GM08714 (cell line): ENCODE measurements at regions not wholly inside any gene's neighbourhood (a gene's known extent, or its start where the extent isn't known, plus 50 kb on each side); places are given as distances from the start of the nearest gene placed in this dataset.

ENCODE experiments used
- H3K4me3 ChIP-seq: fragments of 200-500 bp; sonication (Bioruptor generic); 2 replicates; pipeline ENCODE4 v1.5.1; 2014; ENCODE audit warnings: mild to moderate bottlenecking, low read length, inconsistent platforms
- ZNF274 ChIP-seq: IDR thresholded peaks from 2 replicates; pipeline ENCODE4 v1.6.1; 2012; ENCODE audit warnings: mild to moderate bottlenecking, low read depth, low read length

- no peak overlapping the region for H3K4me3 ChIP-seq
- TF ChIP-seq ZNF274: no peak
Observed at GRCh38 chr1:14435368-14436023, 163.0 kb upstream of the KAZN start.

DNA sequence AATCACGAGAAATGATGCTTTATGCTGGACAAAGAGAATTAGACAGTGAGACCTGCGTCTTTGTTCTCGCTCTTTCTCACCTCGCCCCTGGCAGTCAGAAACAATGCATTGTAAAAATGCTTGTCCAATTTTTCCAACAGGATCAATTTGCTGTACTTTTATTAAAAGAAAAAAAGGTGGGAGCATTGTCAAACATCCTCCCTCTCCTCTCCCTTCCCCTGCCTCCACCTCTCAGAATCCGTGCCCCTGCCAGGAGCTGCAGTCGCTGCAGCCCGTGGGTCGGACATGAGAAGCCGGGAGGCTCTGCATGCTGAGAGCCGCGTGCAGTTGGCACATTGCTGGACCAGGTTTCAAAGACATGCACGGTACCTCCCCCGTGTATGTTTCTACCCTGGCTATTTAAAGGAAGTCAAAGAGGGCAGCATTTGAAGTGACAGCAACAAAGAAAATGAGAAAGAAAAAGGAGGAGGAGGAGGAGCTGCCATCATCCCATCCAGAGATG, 161.0 kb upstream of the KAZN start:
- no peak for TF ChIP-seq ZNF274

DNA sequence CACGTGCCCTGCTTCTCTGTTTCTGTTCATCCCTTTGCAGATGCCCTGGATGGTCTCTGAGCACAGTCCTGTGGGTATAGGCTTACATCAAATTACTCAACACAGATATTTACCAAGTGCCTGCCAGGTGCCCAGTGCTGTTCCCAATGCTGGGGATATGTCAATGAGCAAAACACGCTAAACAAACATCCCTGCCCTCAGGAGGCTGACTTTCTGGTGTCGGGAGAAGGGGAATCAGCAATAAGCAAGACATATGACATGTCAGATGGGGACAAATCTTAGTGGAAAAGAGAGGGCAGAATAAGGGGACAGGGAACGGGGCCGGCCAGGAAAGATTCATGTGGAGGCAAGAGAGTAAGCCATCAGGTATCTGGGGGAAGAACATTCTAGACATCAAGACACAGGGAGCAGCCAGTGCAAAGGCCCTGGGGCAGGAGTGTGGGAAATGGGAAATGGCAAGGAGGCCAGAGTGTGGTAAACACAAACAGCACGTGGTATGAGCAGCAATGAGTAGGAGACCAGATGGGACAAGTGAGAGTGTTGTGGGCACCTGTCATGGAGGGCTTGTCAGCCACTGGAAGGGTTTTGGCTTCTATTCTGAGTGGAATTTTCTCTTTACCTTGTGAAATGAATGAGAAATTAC, 160.2 kb upstream of the KAZN start:
- H3K4me3 ChIP-seq: no peak overlapping the region
- no peak for TF ChIP-seq ZNF274

More for the DNA sequence above, 161.0 kb upstream of the KAZN start:
- no peak overlapping the region for H3K4me3 ChIP-seq

DNA sequence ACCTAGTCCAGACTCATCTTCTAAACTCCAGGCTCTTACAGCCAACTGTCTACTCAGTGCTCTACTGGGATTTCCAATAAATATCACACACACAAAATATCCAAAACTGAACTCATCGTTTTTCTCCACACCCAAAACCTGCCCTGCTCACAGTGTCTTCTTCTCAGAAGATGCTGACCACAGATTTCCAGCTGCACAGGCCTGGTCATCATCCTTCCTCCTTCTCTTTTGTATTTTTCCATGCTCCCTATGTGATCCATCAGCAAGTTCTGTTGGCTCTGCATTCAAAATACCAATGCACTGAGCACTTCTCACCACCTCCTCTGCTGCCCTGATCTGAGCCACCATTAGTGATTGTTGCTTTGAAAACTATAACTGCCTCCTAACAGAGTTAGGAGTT, 159.5 kb upstream of the KAZN start:
- no peak overlapping the region for H3K4me3 ChIP-seq
- TF ChIP-seq ZNF274: no peak

DNA sequence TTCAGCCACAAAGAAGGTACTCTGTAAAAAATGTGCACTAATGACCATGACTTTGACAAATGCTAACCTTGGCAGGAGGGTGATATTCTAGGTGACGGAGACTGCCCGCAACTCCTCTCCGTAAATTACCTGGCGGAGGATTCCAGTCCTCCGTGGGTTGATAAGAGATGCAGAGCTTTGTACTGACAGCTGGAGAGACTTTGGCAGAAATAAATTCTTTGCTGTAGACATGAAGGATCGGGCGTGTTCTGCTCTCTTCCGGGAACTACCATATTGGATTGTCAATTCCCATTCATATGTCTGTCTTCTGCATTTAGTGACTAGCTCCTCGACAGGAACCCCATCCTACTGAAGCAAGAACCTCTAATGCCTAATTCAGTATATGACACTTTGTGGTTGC, 158.3 kb upstream of the KAZN start:
- no peak overlapping the region for H3K4me3 ChIP-seq
- TF ChIP-seq ZNF274: no peak

DNA sequence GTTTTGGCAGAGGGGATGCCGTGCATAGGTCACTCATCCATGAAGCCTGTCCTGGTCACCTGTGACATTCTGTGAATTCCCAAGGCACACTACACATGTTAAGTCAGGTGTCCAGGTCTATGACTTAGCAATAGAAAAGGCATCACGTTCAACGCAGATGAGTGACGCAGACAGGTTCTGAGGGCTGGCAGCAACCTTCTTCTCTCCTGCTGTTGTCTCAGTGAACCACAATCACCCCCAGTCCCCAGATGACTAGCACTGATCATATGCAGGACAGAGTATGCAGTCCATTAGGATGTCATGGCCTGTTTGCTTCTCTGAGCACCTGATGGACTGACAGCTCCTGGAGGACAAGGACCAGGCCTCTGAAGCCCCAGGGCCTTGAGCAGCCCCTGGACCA, 157.8 kb upstream of the KAZN start:
- TF ChIP-seq ZNF274: no peak

DNA sequence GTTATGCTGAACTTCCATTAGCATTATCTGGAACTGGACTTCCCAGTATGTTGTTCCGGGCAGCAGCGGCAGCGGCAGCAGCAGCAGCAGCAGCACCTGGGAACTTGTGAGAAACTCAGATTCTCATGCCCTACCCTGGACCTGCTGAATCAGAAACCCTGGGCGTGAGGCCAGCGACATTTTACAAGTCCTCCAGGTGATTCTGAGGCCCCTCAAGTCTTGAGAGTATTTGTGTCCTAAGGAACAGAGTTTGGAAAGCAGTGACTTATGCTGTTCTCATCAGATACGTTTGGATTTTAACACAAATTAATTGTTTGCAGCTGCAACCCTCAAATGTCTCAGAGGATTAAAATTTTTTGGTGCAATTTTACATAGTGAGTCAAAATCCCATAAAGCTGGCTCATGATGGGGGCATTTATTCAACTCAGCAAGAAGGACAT, 157.2 kb upstream of the KAZN start:
- no peak for TF ChIP-seq ZNF274
- no peak overlapping the region for H3K4me3 ChIP-seq

More for the DNA sequence above, 157.8 kb upstream of the KAZN start:
- H3K4me3 ChIP-seq: no peak overlapping the region

DNA sequence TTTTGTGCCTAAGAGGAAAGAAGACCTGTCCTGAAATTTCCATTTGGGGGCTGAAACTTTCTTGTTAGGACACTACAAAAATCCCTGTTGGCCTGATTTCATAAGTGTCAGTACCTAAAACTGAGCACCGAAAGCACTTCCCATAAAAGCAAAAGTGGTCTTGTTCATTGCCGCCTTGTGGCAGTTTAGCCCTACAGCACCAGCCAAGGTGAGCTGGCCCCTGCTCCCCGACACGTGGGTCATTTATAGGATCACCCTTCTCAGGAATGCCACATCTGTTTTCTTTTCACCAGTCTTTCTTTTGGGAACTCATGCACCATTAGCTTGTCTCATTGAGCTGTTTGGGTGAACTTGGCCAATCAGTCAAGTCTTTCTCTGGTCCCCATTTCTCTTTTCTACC, 155.8 kb upstream of the KAZN start:
- no peak for TF ChIP-seq ZNF274
- H3K4me3 ChIP-seq: no peak overlapping the region

- TF ChIP-seq ZNF274: no peak
- H3K4me3 ChIP-seq: no peak overlapping the region
Observed at GRCh38 chr1:14443164-14443787, 155.2 kb upstream of the KAZN start.

- H3K4me3 ChIP-seq: no peak overlapping the region
- TF ChIP-seq ZNF274: no peak
Observed at GRCh38 chr1:14451217-14451616, 147.3 kb upstream of the KAZN start.

DNA sequence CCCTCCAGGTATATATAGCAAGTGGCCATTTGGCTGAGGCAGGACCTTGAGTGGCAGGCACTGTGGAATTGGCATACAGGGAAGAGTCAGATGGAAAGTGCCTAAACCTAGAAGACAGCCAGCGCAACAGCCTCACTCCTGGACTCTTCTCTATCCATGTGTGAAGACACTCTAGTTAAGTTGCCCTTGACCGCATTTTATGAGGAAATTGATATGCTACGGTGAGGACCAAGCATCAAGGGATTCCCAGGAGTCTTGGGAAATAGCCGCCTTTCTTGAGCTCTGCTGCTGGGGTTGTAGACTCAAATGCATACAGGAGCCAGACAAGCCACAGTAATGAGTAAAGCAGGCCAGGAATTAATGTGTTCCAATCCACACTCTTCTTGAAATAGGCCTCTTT, 145.9 kb upstream of the KAZN start:
- no peak for TF ChIP-seq ZNF274
- no peak overlapping the region for H3K4me3 ChIP-seq

GRCh38 chr1:14460173-14460572, 138.3 kb upstream of the KAZN start:
- H3K4me3 ChIP-seq: no peak overlapping the region
- no peak for TF ChIP-seq ZNF274

- no peak overlapping the region for H3K4me3 ChIP-seq
- no peak for TF ChIP-seq ZNF274
Observed at GRCh38 chr1:14462851-14463250, 135.6 kb upstream of the KAZN start.

DNA sequence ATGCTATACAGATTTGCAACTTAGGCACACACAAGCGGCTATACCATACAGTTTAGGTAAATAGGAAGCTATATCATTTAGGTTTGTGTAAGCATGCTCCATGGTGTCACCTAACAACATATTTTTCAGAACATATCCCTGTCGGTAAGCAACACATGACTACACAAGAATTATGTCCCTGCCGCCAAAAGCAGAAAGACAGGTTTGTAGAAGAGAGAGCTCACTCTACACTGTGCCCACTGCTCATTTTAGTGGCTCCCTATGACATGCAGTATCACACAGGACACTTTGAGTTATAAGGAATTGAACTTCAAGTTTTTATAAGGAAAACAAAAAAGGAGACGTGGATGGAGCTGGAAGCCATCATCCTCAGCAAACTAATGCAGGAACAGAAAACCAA, 132.5 kb upstream of the KAZN start:
- TF ChIP-seq ZNF274: no peak

GRCh38 chr1:14467112-14467511, 131.4 kb upstream of the KAZN start:
- TF ChIP-seq ZNF274: no peak
- H3K4me3 ChIP-seq: no peak overlapping the region

More for the DNA sequence above, 132.5 kb upstream of the KAZN start:
- H3K4me3 ChIP-seq: no peak overlapping the region
